ENCODE measurements at regions not wholly inside any gene's neighbourhood (a gene's known extent, or its start where the extent isn't known, plus 50 kb on each side); places are given as distances from the start of the nearest gene placed in this dataset.

DNA sequence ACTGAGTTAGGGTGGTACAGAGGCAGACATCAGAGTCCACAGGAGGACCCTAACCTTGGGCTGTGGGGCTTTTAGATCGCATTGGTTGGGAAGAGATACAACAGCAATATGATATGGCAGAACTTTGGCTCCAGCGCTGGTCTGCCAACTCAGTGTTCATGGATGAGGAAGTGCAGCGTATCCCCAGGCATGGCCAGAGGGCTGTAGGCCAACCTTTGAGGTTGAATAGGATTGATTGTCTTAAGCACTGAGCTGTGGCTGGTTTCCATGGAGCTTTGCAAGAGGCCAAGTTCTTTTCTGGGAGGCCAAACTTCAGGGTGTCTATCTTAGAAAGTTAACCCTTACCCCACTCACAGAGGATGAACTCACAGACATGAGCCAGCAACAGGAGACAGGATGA lies 144.1 kb upstream of the TMTC4 start:
- Histone ChIP-seq H3K27ac (ENCODE audit: extremely low read depth, low read depth, low read length) (no peak overlapping the region), H3K4me3 (no peak overlapping the region), H3K27me3 (ENCODE audit: control insufficient read depth in 2 of 2, insufficient read depth in 2 of 2, low read length in 2 of 2) (no peaks in the 10 kb centered on the region), H3K9ac (ENCODE audit: insufficient read depth in 1 of 2, low read depth in 2 of 2, low read length in 2 of 2) (no peak overlapping the region), H2AFZ (ENCODE audit: low read depth, low read length) (no peak overlapping the region), H3K36me3 (ENCODE audit: control insufficient read depth, insufficient read depth, low read length) (no peaks in the 10 kb centered on the region), H3K4me1 (replicated peaks in 1 of 2; ENCODE audit: control insufficient read depth in 2 of 2, insufficient read depth in 2 of 2, low read length in 2 of 2) (no peaks in the 10 kb centered on the region), H3K9me1 (ENCODE audit: control insufficient read depth, insufficient read depth, low read length) (no peaks in the 10 kb centered on the region), H3K4me2 (ENCODE audit: insufficient read depth, low read length) (no peak overlapping the region), H3K9me3 (replicated peaks; ENCODE audit: control insufficient read depth, insufficient read depth, low read depth, low read length) (no peaks in the 10 kb centered on the region), H3K79me2 (ENCODE audit: control insufficient read depth, insufficient read depth, low read length) (no peaks in the 10 kb centered on the region), H4K20me1 (replicated peaks; ENCODE audit: control insufficient read depth, insufficient read depth, low read length) (no peaks in the 10 kb centered on the region)
- intact Hi-C loops (cut with micrococcal nuclease): no loop called here
- ATAC-seq: no peak
- no TSS peak for BruUV-seq (replicated peaks)
- no peak for DNase-seq (ENCODE audit: extremely low read depth in 1 of 4, low spot score in 3 of 4)
- no peak for TF ChIP-seq TCF3 (CRISPR knock-in tag; IDR thresholded peaks at IDR 0.05)
- TF ChIP-seq RBM17 (IDR thresholded peaks at IDR 0.05; ENCODE audit: borderline replicate concordance, low read depth, low read length): no peak
- TF ChIP-seq TRIM24 (IDR thresholded peaks at IDR 0.05): no peak
- TF ChIP-seq CTCFL (IDR thresholded peaks at IDR 0.05; ENCODE audit: borderline replicate concordance, insufficient read depth, low read depth, low read length, poor library complexity, severe bottlenecking): no peak
- TF ChIP-seq, protein P1, sequence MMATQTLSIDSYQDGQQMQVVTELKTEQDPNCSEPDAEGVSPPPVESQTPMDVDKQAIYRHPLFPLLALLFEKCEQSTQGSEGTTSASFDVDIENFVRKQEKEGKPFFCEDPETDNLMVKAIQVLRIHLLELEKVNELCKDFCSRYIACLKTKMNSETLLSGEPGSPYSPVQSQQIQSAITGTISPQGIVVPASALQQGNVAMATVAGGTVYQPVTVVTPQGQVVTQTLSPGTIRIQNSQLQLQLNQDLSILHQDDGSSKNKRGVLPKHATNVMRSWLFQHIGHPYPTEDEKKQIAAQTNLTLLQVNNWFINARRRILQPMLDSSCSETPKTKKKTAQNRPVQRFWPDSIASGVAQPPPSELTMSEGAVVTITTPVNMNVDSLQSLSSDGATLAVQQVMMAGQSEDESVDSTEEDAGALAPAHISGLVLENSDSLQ (IDR thresholded peaks at IDR 0.05): no peak
- no peak for TF ChIP-seq ZNF316 (IDR thresholded peaks at IDR 0.05)
- no peak for TF ChIP-seq CCNT2 (IDR thresholded peaks at IDR 0.05; ENCODE audit: borderline replicate concordance, extremely low read depth, insufficient read length, low read depth, low read length)
- TF ChIP-seq PHB (CRISPR knock-in tag; IDR thresholded peaks at IDR 0.05): no peak
- TF ChIP-seq ZNF212 (CRISPR knock-in tag; IDR thresholded peaks at IDR 0.05): no peak
- CTCF ChIA-PET (ENCODE audit: low intra/inter-chr PET ratio): no interaction called here
- WGBS (ENCODE audit: insufficient coverage, low coverage, missing lambda C conversion rate): 0% methylated on average over 2 of the region's 3 CpGs
- no peak for FAIRE-seq
- POLR2A ChIA-PET: no interaction called here
- in situ Hi-C loops (cut with MboI): no loop called here
